ENCODE measurements at regions not wholly inside any gene's neighbourhood (a gene's known extent, or its start where the extent isn't known, plus 50 kb on each side); places are given as distances from the start of the nearest gene placed in this dataset.

- Histone ChIP-seq H4K20me1 (ENCODE audit: insufficient read depth, low read length) (no peaks in the 10 kb centered on the region), H3K9ac (ENCODE audit: insufficient read depth, low read depth, low read length) (no peak overlapping the region), H3K79me2 (ENCODE audit: insufficient read depth, low read length) (no peaks in the 10 kb centered on the region), H3K27me3 (ENCODE audit: control insufficient read depth in 1 of 2, insufficient read depth in 2 of 2, low read length in 2 of 2) (no peaks in the 10 kb centered on the region), H3K4me1 (ENCODE audit: insufficient read depth, low read length) (no peaks in the 10 kb centered on the region), H3K36me3 (replicated peaks in 1 of 2; ENCODE audit: control insufficient read depth in 1 of 2, insufficient read depth in 2 of 2, low read length in 2 of 2) (no peaks in the 10 kb centered on the region), H3K9me3 (ENCODE audit: low read length) (no peaks in the 10 kb centered on the region), H2AFZ (ENCODE audit: low read length) (no peak overlapping the region), H3K27ac (ENCODE audit: extremely low read length, insufficient read depth, low read length) (no peak overlapping the region), H3K4me2 (ENCODE audit: low read depth, low read length) (no peak overlapping the region), H3K4me3 (replicated peaks in 1 of 3; ENCODE audit: insufficient read depth in 1 of 3, low read depth in 2 of 3, low read length in 3 of 3) (no peak overlapping the region)
- TF ChIP-seq PHB2 (IDR thresholded peaks at IDR 0.05; ENCODE audit: partially characterized antibody), result no peak
- no peak for TF ChIP-seq SYNCRIP (IDR thresholded peaks at IDR 0.05; ENCODE audit: insufficient read depth, low read depth, low read length)
- no peak for TF ChIP-seq E2F1 (CRISPR knock-in tag; IDR thresholded peaks at IDR 0.05)
- no peak for TF ChIP-seq ZC3H4 (CRISPR knock-in tag; IDR thresholded peaks at IDR 0.05; ENCODE audit: borderline replicate concordance)
- no peak for TF ChIP-seq HOXD1 (CRISPR knock-in tag; IDR thresholded peaks at IDR 0.05)
- no peak for TF ChIP-seq ZNF713 (CRISPR knock-in tag; IDR thresholded peaks at IDR 0.05)
- TF ChIP-seq GMEB1 (CRISPR knock-in tag; IDR thresholded peaks at IDR 0.05; ENCODE audit: borderline replicate concordance), result no peak
- no peak for TF ChIP-seq GMEB2 (CRISPR knock-in tag; IDR thresholded peaks at IDR 0.05; ENCODE audit: low read depth)
- no peak for TF ChIP-seq CC2D1A (CRISPR knock-in tag; IDR thresholded peaks at IDR 0.05)
- TF ChIP-seq ZBTB46 (CRISPR knock-in tag; IDR thresholded peaks at IDR 0.05; ENCODE audit: borderline replicate concordance), result no peak
- no peak for TF ChIP-seq MAF1 (CRISPR knock-in tag; IDR thresholded peaks at IDR 0.05; ENCODE audit: borderline replicate concordance)
- no peak for TF ChIP-seq ZNF230 (CRISPR knock-in tag; IDR thresholded peaks at IDR 0.05)
- TF ChIP-seq LBX2 (CRISPR knock-in tag; IDR thresholded peaks at IDR 0.05; ENCODE audit: borderline replicate concordance), result no peak
- no peak for TF ChIP-seq ZZZ3 (CRISPR knock-in tag; IDR thresholded peaks at IDR 0.05; ENCODE audit: borderline replicate concordance)
- TF ChIP-seq ZNF772 (CRISPR knock-in tag; IDR thresholded peaks at IDR 0.05), result no peak
- TF ChIP-seq SIN3A (IDR thresholded peaks at IDR 0.05; ENCODE audit: borderline replicate concordance, low read depth, low read length), result no peak
- TF ChIP-seq ZNF274 (CRISPR knock-in tag; IDR thresholded peaks at IDR 0.05), result no peak
- no TSS peak for BruUV-seq (replicated peaks)
- ChIA-PET CTCF (ENCODE audit: low intra/inter-chr PET ratio, low total read pairs) (no interaction called here), POLR2A (no interaction called here)
- FAIRE-seq, result no peak
- peak; percentile 4 for DNase-seq (ENCODE audit: low spot score)
- WGBS (ENCODE audit: low lambda C conversion rate), result 1% methylated on average over 2 of the region's 2 CpGs
- in situ Hi-C loops (cut with HindIII; ENCODE audit: extremely low pct_ligation_motif_present, low pct_unique_long_range_greater_than_20kb) (no loop called here), intact Hi-C loops (cut with micrococcal nuclease; ENCODE audit: unreplicated experiment) (no loop called here)
- ATAC-seq, result no peak
Observed at GRCh38 chr2:181258720-181259119, 198.5 kb upstream of the ITGA4 start.

All from HepG2 (cell line).